Neuronal stem cell (in vitro differentiated cells): ENCODE measurements at regions not wholly inside any gene's neighbourhood (a gene's known extent, or its start where the extent isn't known, plus 50 kb on each side); places are given as distances from the start of the nearest gene placed in this dataset.

Experiments
- DNase-seq: peaks from one replicate; pipeline ENCODE4 v3.0.0-alpha.2; 2013; ENCODE audit warnings: low spot score
- H2AFZ ChIP-seq: one replicate; pipeline ENCODE4 v1.6.1; 2013; ENCODE audit warnings: mild to moderate bottlenecking, low read length, inconsistent platforms
- H2AK5ac ChIP-seq: 2 replicates; pipeline ENCODE4 v1.6.1; 2013; ENCODE audit warnings: low read depth, mild to moderate bottlenecking, inconsistent platforms, low read length, moderate library complexity, mixed read lengths
- H2BK120ac ChIP-seq: 2 replicates; pipeline ENCODE4 v1.6.1; 2013; ENCODE audit warnings: low read depth, mild to moderate bottlenecking, inconsistent platforms, low read length, moderate library complexity, mixed read lengths
- H2BK12ac ChIP-seq: one replicate; pipeline ENCODE4 v1.6.1; 2013; ENCODE audit warnings: low read length, inconsistent platforms
- H2BK15ac ChIP-seq: 2 replicates; pipeline ENCODE4 v1.6.1; 2013; ENCODE audit warnings: mild to moderate bottlenecking, low read length, inconsistent platforms, mixed read lengths
- H2BK5ac ChIP-seq: one replicate; pipeline ENCODE4 v1.6.1; 2013; ENCODE audit warnings: inconsistent platforms, mild to moderate bottlenecking, low read length, moderate library complexity
- H3K14ac ChIP-seq: one replicate; pipeline ENCODE4 v1.6.1; 2013; ENCODE audit warnings: low read length, inconsistent platforms
- H3K18ac ChIP-seq: 2 replicates; pipeline ENCODE4 v1.6.1; 2013; ENCODE audit warnings: low read length, inconsistent platforms
- H3K23ac ChIP-seq: 2 replicates; pipeline ENCODE4 v1.6.1; 2013; ENCODE audit warnings: low read depth, mild to moderate bottlenecking, mixed read lengths, low read length, inconsistent platforms; ENCODE audit not compliant: poor library complexity
- H3K27ac ChIP-seq: replicated peaks from 3 replicates; pipeline ENCODE4 v1.5.1; 2013; ENCODE audit warnings: low read length, inconsistent platforms
- H3K27me3 ChIP-seq, 3 experiments: 2 replicates each; pipeline ENCODE4 v1.6.1; 2013; ENCODE audit warnings: low read length in 3 of 3, mild to moderate bottlenecking in 2 of 3, inconsistent platforms in 1 of 3, low read depth in 1 of 3, mixed read lengths in 1 of 3, moderate library complexity in 1 of 3; ENCODE audit not compliant: control insufficient read depth in 3 of 3, insufficient read depth in 3 of 3
- H3K36me3 ChIP-seq, 2 donors: replicated peaks in 1 of 2; 2 replicates each; pipeline ENCODE4 v1.6.1; 2013; ENCODE audit warnings: low read length in 2 of 2; ENCODE audit not compliant: control insufficient read depth in 2 of 2, insufficient read depth in 2 of 2
- H3K4ac ChIP-seq: 2 replicates; pipeline ENCODE4 v1.6.1; 2013; ENCODE audit warnings: inconsistent platforms, mild to moderate bottlenecking, low read length, moderate library complexity
- H3K4me1 ChIP-seq, 2 donors: 1 replicate in 1 of 2; 2 replicates in 1 of 2; pipeline ENCODE4 v1.6.1; 2013; ENCODE audit warnings: low read length in 2 of 2, low read depth in 1 of 2; ENCODE audit not compliant: control insufficient read depth in 2 of 2, insufficient read depth in 1 of 2
- H3K4me2 ChIP-seq: one replicate; pipeline ENCODE4 v1.6.1; 2013; ENCODE audit warnings: mild to moderate bottlenecking, low read length, inconsistent platforms; ENCODE audit not compliant: insufficient read depth, poor library complexity, severe bottlenecking
- H3K4me3 ChIP-seq, 2 donors: 2 replicates each; pipeline ENCODE4 v1.5.1; 2013; ENCODE audit warnings: low read length in 2 of 2, mild to moderate bottlenecking in 2 of 2, inconsistent platforms in 1 of 2, moderate library complexity in 1 of 2
- H3K79me1 ChIP-seq: one replicate; pipeline ENCODE4 v1.6.1; 2013; ENCODE audit warnings: low read depth, mild to moderate bottlenecking, inconsistent platforms, low read length, moderate library complexity
- H3K9ac ChIP-seq: one replicate; pipeline ENCODE4 v1.6.1; 2013; ENCODE audit warnings: mild to moderate bottlenecking, low read depth, low read length, inconsistent platforms; ENCODE audit not compliant: poor library complexity
- H3K9me3 ChIP-seq, 2 donors: replicated peaks in 1 of 2; 2 replicates each; pipeline versions ENCODE3 to v1.6.1; 2013; ENCODE audit warnings: low read length in 2 of 2, mild to moderate bottlenecking in 2 of 2, inconsistent platforms in 1 of 2, low read depth in 1 of 2, mixed read lengths in 1 of 2, moderate library complexity in 1 of 2; ENCODE audit not compliant: control insufficient read depth in 2 of 2, insufficient read depth in 1 of 2
- H4K8ac ChIP-seq: one replicate; pipeline ENCODE4 v1.6.1; 2013; ENCODE audit warnings: low read depth, mild to moderate bottlenecking, inconsistent platforms, low read length, moderate library complexity
- H4K91ac ChIP-seq: one replicate; pipeline ENCODE4 v1.6.1; 2013; ENCODE audit warnings: low read length, low read depth, mild to moderate bottlenecking, inconsistent platforms; ENCODE audit not compliant: poor library complexity
- WGBS, 2 donors: extraction: QIAGEN DNeasy Blood & Tissue Kit; methylation state at CpG; one replicate each; pipeline ENCODE4 v1.1.7; 2013; ENCODE audit warnings: missing lambda C conversion rate in 2 of 2, mixed read lengths in 1 of 2; ENCODE audit not compliant: insufficient read length in 2 of 2, insufficient replicate concordance in 1 of 2; ENCODE audit errors: extremely low coverage in 2 of 2; 5-methylcytosine and 5-hydroxymethylcytosine counted together

- no peak overlapping the region for H3K14ac ChIP-seq
- H3K9me3 ChIP-seq: no peaks in the 10 kb centered on the region
- DNase-seq: no peak
- no peaks in the 10 kb centered on the region for H3K4me1 ChIP-seq
- H2BK120ac ChIP-seq: no peak overlapping the region
- no peak overlapping the region for H2BK15ac ChIP-seq
- H3K23ac ChIP-seq: no peak overlapping the region
- H3K18ac ChIP-seq: no peak overlapping the region
- H4K91ac ChIP-seq: no peak overlapping the region
- H3K4me3 ChIP-seq: no peak overlapping the region
- H2AK5ac ChIP-seq: no peak overlapping the region
- no peaks in the 10 kb centered on the region for H3K36me3 ChIP-seq
- H2BK12ac ChIP-seq: no peak overlapping the region
- H4K8ac ChIP-seq: no peak overlapping the region
- H3K27me3 ChIP-seq: no peaks in the 10 kb centered on the region
- no peaks in the 10 kb centered on the region for H3K79me1 ChIP-seq
- no peak overlapping the region for H3K9ac ChIP-seq
- no CpG with 5 or more reads among the region's 1 CpG for WGBS, 2 donors
- no peak overlapping the region for H3K27ac ChIP-seq
- no peak overlapping the region for H2BK5ac ChIP-seq
- no peak overlapping the region for H3K4me2 ChIP-seq
- no peak overlapping the region for H3K4ac ChIP-seq
- H2AFZ ChIP-seq: no peak overlapping the region
Measured at GRCh38 chr5:38113880-38114279, 144.5 kb upstream of the EGFLAM start.

- Histone ChIP-seq H3K79me1 (no peaks in the 10 kb centered on the region), H2BK15ac (no peak overlapping the region), H2BK5ac (no peak overlapping the region), H4K91ac (no peak overlapping the region), H3K4me2 (no peak overlapping the region), H3K9ac (no peak overlapping the region), H3K18ac (no peak overlapping the region), H3K9me3 (no peaks in the 10 kb centered on the region), H2BK120ac (no peak overlapping the region), H2AFZ (no peak overlapping the region), H3K27me3 (no peaks in the 10 kb centered on the region), H2AK5ac (no peak overlapping the region), H3K4me1 (no peaks in the 10 kb centered on the region), H3K23ac (no peak overlapping the region), H4K8ac (no peak overlapping the region), H3K14ac (no peak overlapping the region), H3K4ac (no peak overlapping the region), H3K27ac (no peak overlapping the region), H3K36me3 (no peaks in the 10 kb centered on the region), H2BK12ac (no peak overlapping the region), H3K4me3 (no peak overlapping the region)
- WGBS, 2 donors: no CpG with 5 or more reads among the region's 5 CpGs
- DNase-seq: no peak
Measured at GRCh38 chr5:38113456-38113855, 144.9 kb upstream of the EGFLAM start.

- no peak overlapping the region for H2BK5ac ChIP-seq
- H3K18ac ChIP-seq: no peak overlapping the region
- no peak overlapping the region for H2AK5ac ChIP-seq
- no peak overlapping the region for H3K14ac ChIP-seq
- no peaks in the 10 kb centered on the region for H3K9me3 ChIP-seq
- H4K8ac ChIP-seq: no peak overlapping the region
- no peak overlapping the region for H2AFZ ChIP-seq
- no peak overlapping the region for H2BK15ac ChIP-seq
- no peak overlapping the region for H3K4me2 ChIP-seq
- H4K91ac ChIP-seq: no peak overlapping the region
- H2BK12ac ChIP-seq: no peak overlapping the region
- H3K9ac ChIP-seq: no peak overlapping the region
- WGBS, 2 donors: no CpG with 5 or more reads among the region's 4 CpGs
- H3K36me3 ChIP-seq: no peaks in the 10 kb centered on the region
- H3K4ac ChIP-seq: no peak overlapping the region
- no peak for DNase-seq
- no peak overlapping the region for H3K27ac ChIP-seq
- H2BK120ac ChIP-seq: no peak overlapping the region
- no peaks in the 10 kb centered on the region for H3K4me1 ChIP-seq
- H3K4me3 ChIP-seq: no peak overlapping the region
- H3K23ac ChIP-seq: no peak overlapping the region
- H3K27me3 ChIP-seq: no peaks in the 10 kb centered on the region
- no peaks in the 10 kb centered on the region for H3K79me1 ChIP-seq
Measured at GRCh38 chr5:38112938-38113337, 145.4 kb upstream of the EGFLAM start.

DNA sequence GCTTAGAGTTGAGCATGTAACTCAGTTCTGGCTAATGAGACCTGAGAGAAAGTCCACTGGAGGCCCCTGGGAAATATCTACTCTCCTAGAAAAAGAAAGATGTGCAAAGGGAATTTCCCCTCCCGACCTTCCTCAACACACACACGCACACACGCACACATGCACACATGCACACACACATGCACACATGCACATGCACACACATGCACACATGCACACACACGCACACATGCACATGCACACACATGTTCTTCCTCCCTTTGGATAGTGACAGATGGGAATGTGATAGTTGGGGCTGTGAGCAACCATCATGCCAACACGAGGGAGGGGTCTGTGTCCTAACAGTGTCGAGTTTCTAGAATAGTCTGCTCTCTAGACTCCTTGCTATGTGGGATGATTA, 148.2 kb upstream of the EGFLAM start:
- Histone ChIP-seq H4K8ac (no peak overlapping the region), H3K79me1 (no peaks in the 10 kb centered on the region)
- WGBS, 2 donors: no CpG with 5 or more reads among the region's 6 CpGs

More for the DNA sequence above, 148.2 kb upstream of the EGFLAM start:
- Histone ChIP-seq H3K23ac (no peak overlapping the region), H3K4ac (no peak overlapping the region), H2BK5ac (no peak overlapping the region), H3K27me3 (no peaks in the 10 kb centered on the region), H2BK120ac (no peak overlapping the region), H4K91ac (no peak overlapping the region), H3K4me1 (peaks cover 0 to 1% of the 10 kb centered on the region in 2 donors), H3K4me2 (no peak overlapping the region), H3K27ac (no peak overlapping the region), H2AK5ac (no peak overlapping the region), H3K18ac (peak overlapping the region; percentile 13), H3K14ac (no peak overlapping the region), H2BK12ac (no peak overlapping the region), H3K4me3 (peak overlapping the region in 1 of 2 donors; percentile 72), H3K36me3 (no peaks in the 10 kb centered on the region), H3K9me3 (no peaks in the 10 kb centered on the region), H2AFZ (no peak overlapping the region), H3K9ac (no peak overlapping the region), H2BK15ac (no peak overlapping the region)
- no peak for DNase-seq
